A549 (cell line): ENCODE measurements at regions not wholly inside any gene's neighbourhood (a gene's known extent, or its start where the extent isn't known, plus 50 kb on each side); places are given as distances from the start of the nearest gene placed in this dataset.

ENCODE experiments used
- ATAC-seq, 2 experiments: fragments of 200-7000 bp in 1 of 2; fragments of >200 bp in 1 of 2; cut with Nextera tagmentation in 1 of 2; cut with Tn5 transposase in 1 of 2; 3 replicates each; pipeline versions ENCODE4 v1.8.0 to v1.9.1; 2018 to 2020; ENCODE audit warnings: mild to moderate bottlenecking in 1 of 2, moderate library complexity in 1 of 2
- CTCF ChIA-PET: fragments of 300-600 bp; sonication (Branson Sonifier 250); formaldehyde crosslinking; extraction: SDS; loops from one replicate; lab custom pipeline; 2021; ENCODE audit warnings: antibody characterized with exemption, inconsistent platforms; lab: Yijun Ruan, JAX
- POLR2A ChIA-PET: fragments of 350-600 bp; formaldehyde crosslinking; extraction: SDS; loops from one replicate; lab custom pipeline; 2021; ENCODE audit warnings: antibody characterized with exemption, inconsistent platforms; lab: Yijun Ruan, JAX
- DNase-seq, 2 experiments: peaks; one replicate each; pipeline versions ENCODE4 v3.0.0 to v3.0.0-alpha.2; 2011 to 2016; ENCODE audit warnings: low read depth in 1 of 2, low spot score in 1 of 2
- FAIRE-seq: peaks from 2 replicates; lab custom pipeline; 2011; peaks lifted over from hg19 to GRCh38; lab: Jason Lieb, UNC
- H3K27ac ChIP-seq, 2 experiments: fragments of >200 bp; sonication (Bioruptor Twin); formaldehyde crosslinking; 3 replicates each; pipeline ENCODE4 v1.5.1; 2016 to 2017
- H3K4me1 ChIP-seq: fragments of >200 bp; sonication (Bioruptor Twin); formaldehyde crosslinking; 3 replicates; pipeline ENCODE4 v1.6.1; 2016
- H3K4me2 ChIP-seq: fragments of >200 bp; sonication (Bioruptor Twin); formaldehyde crosslinking; 3 replicates; pipeline ENCODE4 v1.6.1; 2016
- H3K4me3 ChIP-seq: fragments of >200 bp; sonication (Bioruptor Twin); formaldehyde crosslinking; 3 replicates; pipeline ENCODE4 v1.5.1; 2016
- H3K9me3 ChIP-seq: fragments of >200 bp; sonication (Bioruptor Twin); formaldehyde crosslinking; 3 replicates; pipeline ENCODE4 v1.6.1; 2016
- CBX2 ChIP-seq: fragments of 200-600 bp; sonication (generic); IDR thresholded peaks from 2 replicates; pipeline ENCODE4 v1.6.1; 2016; ENCODE audit warnings: low read depth, mild to moderate bottlenecking, borderline replicate concordance
- CHD2 ChIP-seq: fragments of 150-350 bp; IDR thresholded peaks from 2 replicates; pipeline ENCODE4 v1.6.1; 2014; ENCODE audit warnings: low read length; ENCODE audit not compliant: partially characterized antibody
- CTCF ChIP-seq: fragments of >200 bp; sonication (Bioruptor Twin); formaldehyde crosslinking; IDR thresholded peaks from 3 replicates; pipeline ENCODE4 v1.5.1; 2016
- EHF ChIP-seq: fragments of 250-450 bp; sonication (Bioruptor Pico); IDR thresholded peaks from 2 replicates; pipeline ENCODE4 v1.5.0; 2020; ENCODE audit warnings: mild to moderate bottlenecking
- EHMT2 ChIP-seq: fragments of 200-600 bp; sonication (generic); IDR thresholded peaks from 2 replicates; pipeline ENCODE4 v1.6.1; 2016; ENCODE audit warnings: antibody characterized with exemption, low read depth, mild to moderate bottlenecking, moderate library complexity
- FOSL2 ChIP-seq, 2 experiments: fragments of 450-650 bp in 1 of 2; fragments of >200 bp in 1 of 2; sonication (Bioruptor Twin) in 1 of 2; formaldehyde crosslinking; IDR thresholded peaks; 2 replicates each; pipeline versions ENCODE4 v1.5.0 to v1.6.1; 2016 to 2020; ENCODE audit warnings: mild to moderate bottlenecking in 1 of 2, moderate library complexity in 1 of 2
- GATA3 ChIP-seq: IDR thresholded peaks from 2 replicates; pipeline ENCODE4 v1.6.1; 2012; ENCODE audit warnings: borderline replicate concordance
- HOXA7 ChIP-seq: fragments of 250-450 bp; sonication (Bioruptor Pico); IDR thresholded peaks from 2 replicates; pipeline ENCODE4 v1.5.0; 2020; ENCODE audit warnings: mild to moderate bottlenecking, moderate library complexity
- HOXB13 ChIP-seq: fragments of 250-450 bp; sonication (Bioruptor Pico); IDR thresholded peaks from 2 replicates; pipeline ENCODE4 v1.5.0; 2020; ENCODE audit warnings: low read depth, mild to moderate bottlenecking, moderate library complexity
- HOXB5 ChIP-seq: fragments of 250-450 bp; sonication (Bioruptor Pico); IDR thresholded peaks from 2 replicates; pipeline ENCODE4 v1.5.0; 2020; ENCODE audit warnings: mild to moderate bottlenecking, moderate library complexity
- MAFK ChIP-seq: fragments of 450-650 bp; IDR thresholded peaks from 2 replicates; pipeline ENCODE4 v1.6.1; 2014; ENCODE audit not compliant: partially characterized antibody
- MAZ ChIP-seq: fragments of 150-350 bp; IDR thresholded peaks from 2 replicates; pipeline ENCODE4 v1.6.1; 2014; ENCODE audit warnings: antibody characterized with exemption, low read depth, low read length, borderline replicate concordance
- MYC ChIP-seq: IDR thresholded peaks from 2 replicates; pipeline ENCODE4 v1.6.1; 2012; ENCODE audit warnings: mild to moderate bottlenecking, inconsistent platforms, low read length, improper control_type of control experiment, borderline replicate concordance
- NFE2L2 ChIP-seq: fragments of 150-350 bp; conservative IDR thresholded peaks from 2 replicates; pipeline ENCODE4 v1.6.1; 2014; ENCODE audit warnings: low read length
- PBX3 ChIP-seq: IDR thresholded peaks from 2 replicates; pipeline ENCODE4 v1.6.1; 2012
- RAD21 ChIP-seq, 2 experiments: fragments of >200 bp in 1 of 2; sonication (Bioruptor Twin) in 1 of 2; formaldehyde crosslinking in 1 of 2; IDR thresholded peaks in 1 of 2; conservative IDR thresholded peaks in 1 of 2; 2 replicates in 1 of 2; 3 replicates in 1 of 2; pipeline ENCODE4 v1.6.1; 2012 to 2018; ENCODE audit warnings: inconsistent platforms in 1 of 2
- RFX5 ChIP-seq: fragments of 450-650 bp; IDR thresholded peaks from 2 replicates; pipeline ENCODE4 v1.7.1; 2014; ENCODE audit warnings: antibody characterized with exemption, mild to moderate bottlenecking, moderate library complexity
- TFCP2L1 ChIP-seq: fragments of 250-450 bp; sonication (Bioruptor Pico); IDR thresholded peaks from 2 replicates; pipeline ENCODE4 v1.5.0; 2021; ENCODE audit warnings: mild to moderate bottlenecking
- ZC3H11A ChIP-seq: fragments of 450-650 bp; IDR thresholded peaks from 2 replicates; pipeline ENCODE4 v1.6.1; 2014; ENCODE audit warnings: antibody characterized with exemption, mild to moderate bottlenecking
- ZFP36 ChIP-seq: fragments of 450-650 bp; IDR thresholded peaks from 2 replicates; pipeline ENCODE4 v1.6.1; 2014; ENCODE audit warnings: borderline replicate concordance; ENCODE audit not compliant: partially characterized antibody
- WGBS: methylation state at CpG from one replicate; pipeline ENCODE4 v1.1.6; 2017; ENCODE audit errors: missing lambda C conversion rate; 5-methylcytosine and 5-hydroxymethylcytosine counted together

GRCh38 chr13:77417897-77418296 lies 91.0 kb upstream of the MYCBP2 start:
- H3K4me2 ChIP-seq, result no peak overlapping the region
- no peaks in the 10 kb centered on the region for H3K9me3 ChIP-seq
- WGBS, result 23% methylated on average over 4 of the region's 4 CpGs
- ChIA-PET CTCF (interaction anchor here (0.8 kb wide), 1 partner anchor 29 kb away, joined by 3 read pairs; no protein-coding TSS in a partner anchor), POLR2A (no interaction called here)
- FAIRE-seq (no peak), ATAC-seq (no peak), DNase-seq (no peak)
- no peak overlapping the region for H3K27ac ChIP-seq
- TF ChIP-seq ZFP36, result no peak
- no peak for TF ChIP-seq CTCF
- no peak for TF ChIP-seq NFE2L2
- TF ChIP-seq HOXB13 (CRISPR knock-in tag), result no peak
- TF ChIP-seq FOSL2 (IDR thresholded peaks at IDR 0.05), result no peak
- TF ChIP-seq FOSL2 (CRISPR knock-in tag; IDR thresholded peaks at IDR 0.05), result no peak
- no peak overlapping the region for H3K4me3 ChIP-seq
- no peaks in the 10 kb centered on the region for H3K4me1 ChIP-seq

GRCh38 chr13:77416666-77417212 lies 89.8 kb upstream of the MYCBP2 start:
- ChIA-PET CTCF (interaction anchor here (1.2 kb wide), 1 partner anchor 19 kb away, joined by 3 read pairs; no protein-coding TSS in a partner anchor), POLR2A (no interaction called here)
- Histone ChIP-seq H3K4me2 (no peak overlapping the region), H3K27ac (no peak overlapping the region), H3K4me1 (no peaks in the 10 kb centered on the region)
- 60% methylated on average over 6 of the region's 6 CpGs for whole genome bisulfite sequencing
- ATAC-seq (no peak), FAIRE-seq (no peak), DNase-seq (no peak)
- TF ChIP-seq ZC3H11A, result no peak
- TF ChIP-seq NFE2L2, result no peak
- no peak for TF ChIP-seq CHD2
- no peak for TF ChIP-seq EHMT2
- TF ChIP-seq HOXA7, result no peak
- no peak for TF ChIP-seq RFX5
- no peak for TF ChIP-seq TFCP2L1 (CRISPR knock-in tag)
- TF ChIP-seq HOXB13 (CRISPR knock-in tag), result no peak
- no peak for TF ChIP-seq MYC
- no peak for TF ChIP-seq RAD21 (conservative IDR thresholded peaks at IDR 0.05 in 1 of 2, IDR thresholded peaks at IDR 0.05 in 1 of 2)
- no peak for TF ChIP-seq MAZ
- TF ChIP-seq MAFK, result no peak
- no peak for TF ChIP-seq EHF (CRISPR knock-in tag)
- TF ChIP-seq CBX2, result no peak
- TF ChIP-seq CTCF, result no peak
- TF ChIP-seq PBX3, result no peak
- TF ChIP-seq GATA3, result no peak
- TF ChIP-seq HOXB5 (CRISPR knock-in tag), result no peak
- TF ChIP-seq, all 56 proteins: peak for 0
- Histone ChIP-seq H3K9me3 (no peaks in the 10 kb centered on the region), H3K4me3 (no peak overlapping the region)
